K562 (cell line): ENCODE measurements at regions not wholly inside any gene's neighbourhood (a gene's known extent, or its start where the extent isn't known, plus 50 kb on each side); places are given as distances from the start of the nearest gene placed in this dataset.

Experiments
- ATF1 ChIP-seq, 2 experiments: fragments of 450-650 bp in 1 of 2; IDR thresholded peaks; 2 replicates each; pipeline ENCODE4 v1.6.1; 2016; ENCODE audit warnings: missing compliant biosample characterization in 1 of 2, missing genetic modification characterization in 1 of 2
- ATF3 ChIP-seq, 2 experiments: fragments of 450-650 bp in 1 of 2; sonication (generic) in 1 of 2; formaldehyde crosslinking in 1 of 2; IDR thresholded peaks in 1 of 2; conservative IDR thresholded peaks in 1 of 2; 2 replicates each; pipeline versions ENCODE4 v1.6.1 to v1.8.1; 2016 to 2023; ENCODE audit warnings: mild to moderate bottlenecking in 2 of 2, moderate library complexity in 2 of 2, inconsistent platforms in 1 of 2, missing genetic modification reagents in 1 of 2
- ATF7 ChIP-seq: fragments of 450-650 bp; IDR thresholded peaks from 2 replicates; pipeline ENCODE4 v1.7.1; 2014; ENCODE audit warnings: mild to moderate bottlenecking, moderate library complexity
- JUND ChIP-seq, 2 experiments: IDR thresholded peaks; 2 replicates in 1 of 2; 3 replicates in 1 of 2; pipeline ENCODE4 v1.6.1; 2011; ENCODE audit warnings: borderline replicate concordance in 2 of 2, low read depth in 2 of 2, low read length in 2 of 2, improper control_type of control experiment in 1 of 2, missing biosample characterization in 1 of 2, missing genetic modification characterization in 1 of 2, missing genetic modification reagents in 1 of 2
- L3MBTL2 ChIP-seq: fragments of 450-650 bp; IDR thresholded peaks from 2 replicates; pipeline ENCODE4 v1.6.1; 2016; ENCODE audit warnings: mild to moderate bottlenecking, moderate library complexity
- MGA ChIP-seq: fragments of 450-650 bp; IDR thresholded peaks from 2 replicates; pipeline ENCODE4 v1.6.1; 2016; ENCODE audit warnings: mild to moderate bottlenecking, moderate library complexity
- NR2C2 ChIP-seq, 2 experiments: fragments of 200-800 bp in 1 of 2; sonication (Bioruptor generic) in 1 of 2; sonication (generic) in 1 of 2; formaldehyde crosslinking in 1 of 2; IDR thresholded peaks; 2 replicates each; pipeline versions ENCODE4 v1.6.1 to v1.8.0; 2016 to 2022; ENCODE audit warnings: mild to moderate bottlenecking in 1 of 2, missing compliant biosample characterization in 1 of 2, missing genetic modification characterization in 1 of 2, missing genetic modification reagents in 1 of 2
- RBM17 ChIP-seq: fragments of 200-400 bp; formaldehyde crosslinking; IDR thresholded peaks from 2 replicates; pipeline ENCODE4 v1.6.1; 2017; ENCODE audit warnings: low read depth, mild to moderate bottlenecking, low read length, borderline replicate concordance
- SOX6 ChIP-seq: fragments of 450-650 bp; IDR thresholded peaks from 2 replicates; pipeline ENCODE4 v1.6.1; 2014; ENCODE audit warnings: mild to moderate bottlenecking

GRCh38 chr1:60600532-60600931 lies 481.8 kb upstream of the NFIA start (continued):
- TF ChIP-seq NR2C2 (CRISPR knock-in tag; IDR thresholded peaks at IDR 0.05) (no peak), NR2C2 (tag; IDR thresholded peaks at IDR 0.05) (peak; percentile 40; the same call in 1 of the 2 replicates), MGA (peak; percentile 50), ATF7 (peak; percentile 76), ATF1 (CRISPR knock-in tag; IDR thresholded peaks at IDR 0.05) (no peak), ATF1 (tag; IDR thresholded peaks at IDR 0.05) (0 out of 2 replicates have a peak, but pooled peaks have one; percentile 17), JUND (IDR thresholded peaks at IDR 0.05; ENCODE audit: borderline replicate concordance, low read depth, low read length) (no peak), JUND (tag; IDR thresholded peaks at IDR 0.05; ENCODE audit: borderline replicate concordance, low read depth, low read length) (peak; percentile 72; the same call in 2 of the 3 replicates), ATF3 (IDR thresholded peaks at IDR 0.05) (peak; percentile 16; the same call in 1 of the 2 replicates), ATF3 (CRISPR knock-in tag; conservative IDR thresholded peaks at IDR 0.05) (no peak), SOX6 (0 out of 2 replicates have a peak, but pooled peaks have one; percentile 10), L3MBTL2 (peak; percentile 72), RBM17 (no peak)
